Body of pancreas (tissue), 4 donors: ENCODE measurements at regions not wholly inside any gene's neighbourhood (a gene's known extent, or its start where the extent isn't known, plus 50 kb on each side); places are given as distances from the start of the nearest gene placed in this dataset.

ENCODE experiments used
- ATAC-seq: fragments of 150-250 bp; one replicate; pipeline ENCODE4 v1.9.1; 2016
- DNase-seq, 4 donors: peaks; one replicate each; pipeline ENCODE4 v3.0.0-alpha.2; 2019
- H3K27ac ChIP-seq, 4 donors: fragments of 200-600 bp; sonication (generic); 1 replicate in 3 of 4; 2 replicates in 1 of 4; pipeline versions ENCODE4 v1.5.1 to v1.6.1; 2016 to 2019; ENCODE audit warnings: mild to moderate bottlenecking in 1 of 4, mixed read lengths in 1 of 4, moderate library complexity in 1 of 4
- H3K27me3 ChIP-seq, 2 donors: fragments of 200-600 bp; sonication (generic); one replicate each; pipeline ENCODE4 v1.6.0; 2016; ENCODE audit warnings: mild to moderate bottlenecking in 1 of 2
- H3K36me3 ChIP-seq, 2 donors: fragments of 200-600 bp; sonication (generic); replicated peaks in 1 of 2; 2 replicates each; pipeline ENCODE4 v1.5.1; 2016; ENCODE audit warnings: low read depth in 2 of 2; ENCODE audit not compliant: insufficient read depth in 1 of 2
- H3K4me1 ChIP-seq: fragments of 200-600 bp; sonication (generic); one replicate; pipeline ENCODE4 v1.6.0; 2016
- H3K4me3 ChIP-seq, 2 donors: fragments of 200-600 bp; sonication (generic); 1 replicate in 1 of 2; 2 replicates in 1 of 2; pipeline ENCODE4 v1.5.1; 2016 to 2019
- H3K9me3 ChIP-seq, 3 donors: fragments of 200-600 bp; sonication (generic); 1 replicate in 2 of 3; 2 replicates in 1 of 3; pipeline ENCODE4 v1.5.1; 2016
- POLR2A ChIP-seq, 3 donors: fragments of 450-650 bp; IDR thresholded peaks; one replicate each; pipeline ENCODE4 v1.6.1; 2016; ENCODE audit warnings: antibody characterized with exemption in 3 of 3, mild to moderate bottlenecking in 2 of 3
- WGBS, 2 donors: methylation state at CpG; one replicate each; pipeline ENCODE4 v1.1.5; 2017; 5-methylcytosine and 5-hydroxymethylcytosine counted together
- intact Hi-C: fragments of 100-400 bp; cut with DNase I; formaldehyde crosslinking; loops from one replicate; pipeline ENCODE4 v1.15.1; 2023
- TF ChIP-seq, protein P1 (sequence below), 7 experiments: fragments of 450-650 bp in 4 of 7; fragments of 200-600 bp in 3 of 7; sonication (generic) in 3 of 7; IDR thresholded peaks; one replicate each; pipeline ENCODE4 v1.5.1; 2016 to 2019; ENCODE audit warnings: antibody characterized with exemption in 7 of 7

DNA sequence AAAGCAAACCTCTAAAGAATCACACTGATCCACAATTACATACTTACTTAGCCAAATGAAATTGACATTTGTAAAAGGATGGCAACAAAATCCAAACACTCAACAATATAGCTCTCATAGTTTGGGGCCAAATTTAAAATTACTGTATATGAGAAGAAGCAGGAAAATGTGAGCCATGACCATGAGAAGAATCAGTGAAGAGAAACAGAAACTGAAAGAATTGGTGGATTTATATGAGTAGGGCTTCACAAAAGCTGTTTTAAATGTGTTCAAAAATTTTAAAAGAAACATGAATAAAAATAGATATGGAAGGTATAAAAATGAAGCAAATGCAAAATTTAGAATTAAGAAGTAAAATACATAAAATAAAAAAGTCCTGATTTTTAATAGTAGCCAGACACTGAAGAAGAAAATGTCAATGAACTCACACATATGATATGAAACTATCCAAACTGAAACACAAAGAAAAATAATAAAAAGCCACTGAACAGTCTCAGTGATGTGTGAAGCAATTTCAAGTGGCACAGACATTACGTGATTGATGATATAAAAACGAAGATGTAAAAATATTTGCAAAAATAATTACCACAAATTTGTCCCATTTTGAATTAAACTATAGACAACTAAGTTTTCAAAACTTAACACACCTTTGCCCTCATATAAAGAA is 87.9 kb upstream of the MDGA2 start:
- H3K36me3 ChIP-seq: no peaks in the 10 kb centered on the region
- H3K9me3 ChIP-seq: no peaks in the 10 kb centered on the region
- DNase-seq (no peak), ATAC-seq (no peak)
- H3K4me1 ChIP-seq: no peaks in the 10 kb centered on the region
- no peaks in the 10 kb centered on the region for H3K27me3 ChIP-seq
- no peak for TF ChIP-seq POLR2A (IDR thresholded peaks at IDR 0.05)
- TF ChIP-seq, protein P1, sequence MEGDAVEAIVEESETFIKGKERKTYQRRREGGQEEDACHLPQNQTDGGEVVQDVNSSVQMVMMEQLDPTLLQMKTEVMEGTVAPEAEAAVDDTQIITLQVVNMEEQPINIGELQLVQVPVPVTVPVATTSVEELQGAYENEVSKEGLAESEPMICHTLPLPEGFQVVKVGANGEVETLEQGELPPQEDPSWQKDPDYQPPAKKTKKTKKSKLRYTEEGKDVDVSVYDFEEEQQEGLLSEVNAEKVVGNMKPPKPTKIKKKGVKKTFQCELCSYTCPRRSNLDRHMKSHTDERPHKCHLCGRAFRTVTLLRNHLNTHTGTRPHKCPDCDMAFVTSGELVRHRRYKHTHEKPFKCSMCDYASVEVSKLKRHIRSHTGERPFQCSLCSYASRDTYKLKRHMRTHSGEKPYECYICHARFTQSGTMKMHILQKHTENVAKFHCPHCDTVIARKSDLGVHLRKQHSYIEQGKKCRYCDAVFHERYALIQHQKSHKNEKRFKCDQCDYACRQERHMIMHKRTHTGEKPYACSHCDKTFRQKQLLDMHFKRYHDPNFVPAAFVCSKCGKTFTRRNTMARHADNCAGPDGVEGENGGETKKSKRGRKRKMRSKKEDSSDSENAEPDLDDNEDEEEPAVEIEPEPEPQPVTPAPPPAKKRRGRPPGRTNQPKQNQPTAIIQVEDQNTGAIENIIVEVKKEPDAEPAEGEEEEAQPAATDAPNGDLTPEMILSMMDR (IDR thresholded peaks at IDR 0.05): no peak
- no peak overlapping the region for H3K4me3 ChIP-seq
- 54 to 56% methylated on average over 2 of the region's 2 CpGs for WGBS, 2 donors
- intact Hi-C loops: no loop called here
- no peak overlapping the region for H3K27ac ChIP-seq

DNA sequence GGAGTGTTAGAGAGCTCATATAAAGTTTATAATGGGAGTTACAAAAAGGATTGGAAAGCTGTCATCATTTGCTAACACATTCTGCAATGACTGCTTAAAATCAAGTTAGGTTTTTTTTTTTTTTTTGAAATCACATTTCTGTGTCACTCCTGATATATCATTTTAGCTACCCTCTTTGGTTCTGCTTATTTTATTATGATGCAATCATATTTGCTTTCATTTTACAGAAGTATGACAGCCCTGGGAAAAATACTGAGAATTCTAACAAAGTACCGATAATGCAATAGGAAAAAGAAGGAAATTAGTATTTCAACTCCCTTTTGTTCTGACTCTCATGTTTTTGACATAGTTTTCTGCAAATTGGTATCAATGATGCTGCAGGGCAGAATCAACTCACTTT is 71.6 kb upstream of the MDGA2 start:
- Histone ChIP-seq H3K4me3 (no peak overlapping the region), H3K27me3 (no peaks in the 10 kb centered on the region), H3K9me3 (no peaks in the 10 kb centered on the region), H3K27ac (no peak overlapping the region), H3K4me1 (no peaks in the 10 kb centered on the region), H3K36me3 (no peaks in the 10 kb centered on the region)
- no peak for TF ChIP-seq POLR2A (IDR thresholded peaks at IDR 0.05)
- TF ChIP-seq, protein P1 (IDR thresholded peaks at IDR 0.05): no peak
- DNase-seq: no peak
- 58 to 69% methylated on average over 1 of the region's 1 CpG for WGBS, 2 donors
- no peak for ATAC-seq
- intact Hi-C loops: no loop called here

DNA sequence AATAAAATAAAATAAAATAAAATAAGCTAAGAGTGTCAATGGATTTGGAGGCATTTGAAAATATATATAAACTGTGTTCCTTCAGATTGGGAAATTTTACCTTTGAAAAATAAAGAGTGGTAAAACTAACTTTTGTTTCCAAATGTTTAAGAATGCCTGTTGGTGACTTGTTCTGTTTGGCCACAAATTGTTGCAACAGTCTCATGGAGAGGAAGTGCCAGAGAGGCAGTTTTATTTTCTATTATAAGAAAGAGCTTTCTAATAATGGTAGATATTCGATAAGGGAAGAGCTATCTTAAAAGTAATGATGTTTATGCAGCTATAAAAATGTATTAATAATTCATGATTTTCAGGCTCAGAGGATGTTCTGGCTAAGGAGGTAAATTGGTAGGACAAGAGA is 68.8 kb upstream of the MDGA2 start:
- no peak for TF ChIP-seq POLR2A (IDR thresholded peaks at IDR 0.05)
- TF ChIP-seq, protein P1 (IDR thresholded peaks at IDR 0.05): no peak
- intact Hi-C loops: no loop called here
- WGBS, 2 donors: 24 to 43% methylated on average over 1 of the region's 1 CpG
- no peak overlapping the region for H3K27ac ChIP-seq
- H3K4me1 ChIP-seq: no peaks in the 10 kb centered on the region
- H3K9me3 ChIP-seq: no peaks in the 10 kb centered on the region
- no peaks in the 10 kb centered on the region for H3K27me3 ChIP-seq
- no peaks in the 10 kb centered on the region for H3K36me3 ChIP-seq
- no peak overlapping the region for H3K4me3 ChIP-seq
- ATAC-seq: no peak
- no peak for DNase-seq

DNA sequence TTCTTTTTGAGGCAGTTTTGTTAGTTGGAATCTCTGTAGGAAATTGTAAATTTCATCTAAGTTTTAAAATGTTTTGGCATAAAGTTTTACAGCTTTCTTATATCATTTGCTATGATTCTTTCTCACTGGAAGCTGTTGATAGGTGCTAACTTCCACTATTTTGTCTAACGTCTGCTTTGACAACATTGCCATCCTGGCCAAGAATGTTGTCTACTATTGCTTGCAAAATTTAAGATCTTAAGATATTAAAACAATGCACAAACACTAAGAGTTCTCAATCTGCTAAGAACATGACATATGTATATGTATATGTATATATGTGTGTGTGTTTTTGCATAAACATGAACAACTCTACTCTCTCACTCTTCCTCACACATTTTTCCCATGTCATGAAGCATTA is 64.1 kb upstream of the MDGA2 start:
- Histone ChIP-seq H3K9me3 (no peaks in the 10 kb centered on the region), H3K27me3 (no peaks in the 10 kb centered on the region), H3K36me3 (no peaks in the 10 kb centered on the region), H3K4me3 (no peak overlapping the region), H3K27ac (no peak overlapping the region), H3K4me1 (no peaks in the 10 kb centered on the region)
- no peak for ATAC-seq
- WGBS, 2 donors: 42 to 53% methylated on average over 1 of the region's 1 CpG
- no peak for TF ChIP-seq POLR2A (IDR thresholded peaks at IDR 0.05)
- TF ChIP-seq, protein P1 (IDR thresholded peaks at IDR 0.05): no peak
- DNase-seq: no peak
- intact Hi-C loops: no loop called here

DNA sequence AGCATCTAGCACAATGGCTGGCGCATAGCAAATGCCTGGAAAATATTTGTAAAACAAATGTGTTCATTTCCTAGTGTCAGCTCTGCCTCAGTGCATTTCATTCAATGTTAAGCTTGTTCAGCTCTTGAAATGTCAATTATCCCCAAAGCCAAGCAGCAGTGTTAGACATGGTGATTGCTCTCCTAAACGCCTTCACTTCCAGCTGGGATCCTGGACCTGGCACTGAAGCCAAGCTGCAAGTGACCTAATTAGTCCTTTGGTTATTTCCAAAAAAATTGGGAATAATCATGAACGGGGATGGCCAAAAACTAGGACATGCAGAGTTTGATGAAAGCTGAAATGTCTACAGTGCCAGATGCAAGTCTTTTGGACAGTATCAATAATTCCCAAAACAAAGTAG is 54.9 kb upstream of the MDGA2 start:
- TF ChIP-seq, protein P1 (IDR thresholded peaks at IDR 0.05): no peak
- TF ChIP-seq POLR2A (IDR thresholded peaks at IDR 0.05): no peak
- ATAC-seq: no peak
- WGBS, 2 donors: 45 to 56% methylated on average over 3 of the region's 3 CpGs
- no peaks in the 10 kb centered on the region for H3K9me3 ChIP-seq
- H3K36me3 ChIP-seq: no peaks in the 10 kb centered on the region
- H3K27ac ChIP-seq: no peak overlapping the region
- no peak for DNase-seq
- H3K4me3 ChIP-seq: no peak overlapping the region
- intact Hi-C loops: no loop called here
- H3K4me1 ChIP-seq: no peaks in the 10 kb centered on the region
- H3K27me3 ChIP-seq: no peaks in the 10 kb centered on the region
